Esophagus squamous epithelium (tissue), 5 donors: ENCODE measurements at regions not wholly inside any gene's neighbourhood (a gene's known extent, or its start where the extent isn't known, plus 50 kb on each side); places are given as distances from the start of the nearest gene placed in this dataset.
"Not testable (repeated sequence)": the region's sequence is repeated elsewhere in the genome, so short reads cannot be mapped to it uniquely, and the experiment has no call there.

Experiments used
- DNase-seq: peaks from one replicate; lab custom pipeline; 2025; lab: John Stamatoyannopoulos, UW
- H3K27ac ChIP-seq, 4 donors: fragments of 200-600 bp; sonication (generic); one replicate each; pipeline ENCODE4 v1.5.1; 2016 to 2019; ENCODE audit warnings: mild to moderate bottlenecking in 1 of 4
- H3K27me3 ChIP-seq, 4 donors: fragments of 200-600 bp; sonication (generic); 1 replicate in 3 of 4; 2 replicates in 1 of 4; pipeline versions ENCODE4 v1.5.1 to v1.6.0; 2017 to 2021; ENCODE audit warnings: antibody characterized with exemption in 1 of 4
- H3K36me3 ChIP-seq, 3 donors: fragments of 200-600 bp; sonication (generic); one replicate each; pipeline ENCODE4 v1.5.1; 2016 to 2019
- H3K4me1 ChIP-seq, 3 donors: fragments of 200-600 bp; sonication (generic); one replicate each; pipeline ENCODE4 v1.5.1; 2017 to 2019
- H3K4me3 ChIP-seq, 4 donors: fragments of 200-600 bp; sonication (generic); 1 replicate in 3 of 4; 2 replicates in 1 of 4; pipeline ENCODE4 v1.5.1; 2016 to 2019; ENCODE audit warnings: mild to moderate bottlenecking in 2 of 4, moderate library complexity in 1 of 4
- H3K9me3 ChIP-seq, 3 donors: fragments of 200-600 bp; sonication (generic); one replicate each; pipeline ENCODE4 v1.5.1; 2016 to 2019
- POLR2A ChIP-seq, 4 donors: fragments of 450-650 bp; IDR thresholded peaks; one replicate each; pipeline ENCODE4 v1.6.1; 2017; ENCODE audit warnings: antibody characterized with exemption in 4 of 4, mild to moderate bottlenecking in 4 of 4, moderate library complexity in 3 of 4
- WGBS, 2 donors: methylation state at CpG; one replicate each; pipeline ENCODE4 v1.1.5; 2018; 5-methylcytosine and 5-hydroxymethylcytosine counted together
- intact Hi-C: fragments of 100-400 bp; cut with DNase I; formaldehyde crosslinking; loops from one replicate; pipeline ENCODE4 v1.15.0; 2022
- TF ChIP-seq, protein P1 (sequence below), 6 experiments: fragments of 450-650 bp in 4 of 6; fragments of 200-600 bp in 2 of 6; sonication (generic) in 2 of 6; IDR thresholded peaks; one replicate each; pipeline ENCODE4 v1.5.1; 2016 to 2019; ENCODE audit warnings: antibody characterized with exemption in 6 of 6, mild to moderate bottlenecking in 4 of 6, moderate library complexity in 4 of 6
- donor health status: DM: yes; HTN: yes; CAD: no.

DNA sequence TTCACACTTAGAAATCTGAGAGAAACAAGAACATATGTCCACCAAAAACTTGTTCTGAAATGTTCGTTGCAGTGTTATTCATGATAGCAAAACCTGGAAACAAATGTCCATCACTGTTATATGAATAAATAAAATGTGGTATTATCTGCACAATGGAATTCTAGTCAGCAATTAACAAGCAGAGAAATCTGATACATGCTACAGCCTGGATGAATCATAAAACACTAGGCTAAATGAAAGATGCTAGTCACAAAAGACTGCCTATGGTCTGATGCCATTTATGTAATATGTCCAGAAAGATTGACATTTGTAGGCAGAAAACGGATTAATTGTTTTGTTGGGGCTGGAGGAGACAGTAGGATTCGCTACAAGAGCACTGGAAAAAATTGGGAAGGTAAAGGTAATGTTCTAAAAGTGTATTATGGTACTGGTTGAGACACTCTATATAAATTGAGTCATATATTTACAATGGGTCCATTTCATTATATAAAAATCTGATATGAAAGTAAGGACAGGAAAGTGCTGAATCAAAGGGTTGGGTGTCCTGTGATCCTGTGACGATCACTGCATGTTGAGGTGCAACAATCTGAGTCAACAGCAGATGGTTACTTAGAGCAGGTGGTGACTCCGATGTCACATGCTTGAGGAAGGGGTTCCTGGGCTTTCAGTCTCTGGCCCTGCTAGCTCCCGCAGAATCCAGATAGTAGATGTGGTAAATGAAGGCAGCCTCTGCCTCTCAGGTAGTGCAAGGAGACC is 102.1 kb upstream of the NBPF4 start:
- H3K27me3 ChIP-seq, result no peaks in the 10 kb centered on the region
- no peak for DNase-seq
- peaks cover 0 to 2% (median 0%) of the 10 kb centered on the region in 3 donors for H3K9me3 ChIP-seq
- intact Hi-C loops, result no loop called here
- no peaks in the 10 kb centered on the region for H3K36me3 ChIP-seq
- H3K4me1 ChIP-seq, result no peaks in the 10 kb centered on the region
- no peak for TF ChIP-seq POLR2A (IDR thresholded peaks at IDR 0.05)
- TF ChIP-seq, protein P1, sequence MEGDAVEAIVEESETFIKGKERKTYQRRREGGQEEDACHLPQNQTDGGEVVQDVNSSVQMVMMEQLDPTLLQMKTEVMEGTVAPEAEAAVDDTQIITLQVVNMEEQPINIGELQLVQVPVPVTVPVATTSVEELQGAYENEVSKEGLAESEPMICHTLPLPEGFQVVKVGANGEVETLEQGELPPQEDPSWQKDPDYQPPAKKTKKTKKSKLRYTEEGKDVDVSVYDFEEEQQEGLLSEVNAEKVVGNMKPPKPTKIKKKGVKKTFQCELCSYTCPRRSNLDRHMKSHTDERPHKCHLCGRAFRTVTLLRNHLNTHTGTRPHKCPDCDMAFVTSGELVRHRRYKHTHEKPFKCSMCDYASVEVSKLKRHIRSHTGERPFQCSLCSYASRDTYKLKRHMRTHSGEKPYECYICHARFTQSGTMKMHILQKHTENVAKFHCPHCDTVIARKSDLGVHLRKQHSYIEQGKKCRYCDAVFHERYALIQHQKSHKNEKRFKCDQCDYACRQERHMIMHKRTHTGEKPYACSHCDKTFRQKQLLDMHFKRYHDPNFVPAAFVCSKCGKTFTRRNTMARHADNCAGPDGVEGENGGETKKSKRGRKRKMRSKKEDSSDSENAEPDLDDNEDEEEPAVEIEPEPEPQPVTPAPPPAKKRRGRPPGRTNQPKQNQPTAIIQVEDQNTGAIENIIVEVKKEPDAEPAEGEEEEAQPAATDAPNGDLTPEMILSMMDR (IDR thresholded peaks at IDR 0.05), result no peak
- no peak overlapping the region for H3K4me3 ChIP-seq
- WGBS, 2 donors, result 70% methylated on average over 6 of the region's 6 CpGs
- no peak overlapping the region for H3K27ac ChIP-seq

DNA sequence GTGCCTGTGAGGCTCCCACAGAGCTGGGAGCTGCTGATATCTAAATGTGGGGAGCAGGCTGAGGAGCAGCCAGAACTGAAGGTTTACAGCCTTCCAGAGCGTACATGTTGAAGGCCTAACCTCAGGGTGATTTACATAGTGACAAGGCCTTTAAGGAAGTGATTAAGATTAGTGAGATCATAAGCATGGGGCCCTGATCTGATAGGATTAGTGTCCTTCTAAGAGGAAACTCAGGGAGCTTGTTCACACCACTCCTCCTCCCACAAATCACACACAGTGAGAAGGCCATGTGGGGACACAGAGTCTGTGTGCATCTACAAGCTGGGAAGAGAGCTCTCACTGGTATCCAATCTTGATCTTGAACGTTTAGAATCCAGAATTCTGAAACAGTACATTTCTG is 92.3 kb upstream of the NBPF6 start:
- H3K9me3 ChIP-seq, result peaks cover 0 to 6% (median 0%) of the 10 kb centered on the region in 3 donors
- intact Hi-C loops, result no loop called here
- H3K4me1 ChIP-seq, result no peaks in the 10 kb centered on the region
- H3K27me3 ChIP-seq, result no peaks in the 10 kb centered on the region
- TF ChIP-seq, protein P1 (IDR thresholded peaks at IDR 0.05), result no peak
- no peak for TF ChIP-seq POLR2A (IDR thresholded peaks at IDR 0.05)
- WGBS, 2 donors, result 61 to 66% methylated on average over 2 of the region's 2 CpGs
- no peak overlapping the region for H3K4me3 ChIP-seq
- DNase-seq, result no peak
- no peaks in the 10 kb centered on the region for H3K36me3 ChIP-seq
- H3K27ac ChIP-seq, result no peak overlapping the region

DNA sequence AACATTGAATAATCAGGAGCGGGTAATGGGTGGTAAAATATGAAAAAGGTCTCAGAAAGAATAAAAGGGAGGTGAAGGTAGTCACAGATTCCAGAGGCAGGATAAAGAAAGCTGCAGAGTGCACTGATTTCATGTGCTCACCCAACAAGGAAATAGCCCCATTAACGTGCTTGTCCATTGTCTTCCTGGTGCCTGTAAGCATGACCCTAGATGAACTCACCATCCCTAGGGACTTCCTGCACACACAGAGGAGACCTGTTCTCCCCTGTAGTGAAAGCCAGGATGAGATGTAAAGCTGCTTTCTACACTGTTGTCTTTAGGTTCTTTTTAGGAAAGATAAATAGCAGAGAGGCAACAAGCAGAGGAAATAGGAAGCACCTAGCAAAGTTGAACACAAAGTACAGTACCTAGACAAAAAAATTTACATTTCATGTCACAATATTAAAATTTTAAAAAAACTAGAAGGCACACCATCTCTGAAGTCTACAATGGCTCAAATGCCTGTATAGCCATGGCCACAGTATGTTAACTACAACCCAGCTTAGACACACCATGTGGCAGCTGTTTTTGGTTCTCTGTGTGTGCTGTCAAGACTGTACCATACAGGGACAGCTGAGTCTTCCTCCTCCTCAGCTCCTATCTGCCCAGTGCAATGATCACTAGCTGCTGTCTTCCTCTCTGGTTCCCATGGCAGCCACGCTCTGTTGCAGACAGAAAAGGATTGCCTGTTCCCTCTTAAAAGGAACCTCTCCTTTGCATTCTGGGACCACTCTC is 69.9 kb upstream of the NBPF6 start:
- H3K4me3 ChIP-seq, H3K9me3 ChIP-seq, H3K36me3 ChIP-seq, DNase-seq, intact Hi-C loops, H3K27me3 ChIP-seq, H3K27ac ChIP-seq, H3K4me1 ChIP-seq: not testable (repeated sequence)
- no CpG with 5 or more reads among the region's 3 CpGs for WGBS, 2 donors
